A673 (cell line): ENCODE measurements at regions not wholly inside any gene's neighbourhood (a gene's known extent, or its start where the extent isn't known, plus 50 kb on each side); places are given as distances from the start of the nearest gene placed in this dataset.

ENCODE experiments used
- BruUV-seq: library from RNA; stranded (reverse); fragments of 400-500 nt; replicated peaks from 2 replicates; lab custom pipeline; 2021; lab: Mats Ljungman, UMichigan
- CTCF ChIA-PET: fragments of 300-600 bp; sonication (Branson Sonifier 250); formaldehyde crosslinking; loops from one replicate; lab custom pipeline; 2022; ENCODE audit warnings: antibody characterized with exemption; lab: Charles Lee
- POLR2A ChIA-PET: fragments of 300-600 bp; sonication (Branson Sonifier 250); formaldehyde crosslinking; loops from one replicate; lab custom pipeline; 2022; ENCODE audit warnings: antibody characterized with exemption; ENCODE audit not compliant: low non-redundant PET; lab: Charles Lee
- DNase-seq: peaks from one replicate; pipeline ENCODE4 v3.0.0-alpha.2; 2015; ENCODE audit warnings: low spot score
- H3K27ac ChIP-seq: fragments of 200-600 bp; sonication (generic); 2 replicates; pipeline ENCODE4 v1.5.1; 2016; ENCODE audit warnings: mixed run types, low read depth, mild to moderate bottlenecking, mixed read lengths, antibody characterized with exemption, low read length; ENCODE audit not compliant: poor library complexity, severe bottlenecking
- H3K27me3 ChIP-seq: fragments of 200-600 bp; sonication (generic); replicated peaks from 2 replicates; pipeline ENCODE4 v1.6.1; 2017; ENCODE audit warnings: mixed run types, low read depth, mild to moderate bottlenecking, mixed read lengths, antibody characterized with exemption, low read length; ENCODE audit not compliant: insufficient read depth, poor library complexity
- H3K36me3 ChIP-seq: fragments of 200-600 bp; sonication (generic); 2 replicates; pipeline ENCODE4 v1.6.1; 2016; ENCODE audit warnings: mixed run types, mild to moderate bottlenecking, mixed read lengths, antibody characterized with exemption, low read length; ENCODE audit not compliant: insufficient read depth, poor library complexity, severe bottlenecking
- H3K4me1 ChIP-seq: fragments of 200-600 bp; sonication (generic); 2 replicates; pipeline ENCODE4 v1.6.1; 2017; ENCODE audit warnings: mixed run types, mild to moderate bottlenecking, mixed read lengths, antibody characterized with exemption, low read length; ENCODE audit not compliant: insufficient read depth, poor library complexity, severe bottlenecking
- H3K4me3 ChIP-seq: fragments of 200-600 bp; sonication (generic); 2 replicates; pipeline ENCODE4 v1.5.1; 2016; ENCODE audit warnings: low read depth, mixed run types, mild to moderate bottlenecking, mixed read lengths, low read length; ENCODE audit not compliant: poor library complexity, severe bottlenecking
- H3K9me3 ChIP-seq: fragments of 200-600 bp; sonication (generic); 2 replicates; pipeline ENCODE4 v1.6.1; 2016; ENCODE audit warnings: mixed run types, low read depth, mild to moderate bottlenecking, mixed read lengths, antibody characterized with exemption, low read length; ENCODE audit not compliant: poor library complexity, severe bottlenecking
- EZH2 ChIP-seq: fragments of 200-600 bp; sonication (generic); IDR thresholded peaks from 2 replicates; pipeline ENCODE4 v1.6.1; 2017; ENCODE audit warnings: borderline replicate concordance, low read depth, mild to moderate bottlenecking, mixed read lengths, antibody characterized with exemption, low read length; ENCODE audit not compliant: poor library complexity, severe bottlenecking
- intact Hi-C: fragments of 100-400 bp; cut with micrococcal nuclease; formaldehyde crosslinking; loops from one replicate; pipeline ENCODE4 v1.10.0; 2022; ENCODE audit not compliant: unreplicated experiment
- TF ChIP-seq, protein P1 (sequence below): fragments of 300-800, 200-600 bp; sonication (generic); conservative IDR thresholded peaks from 2 replicates; pipeline ENCODE4 v1.5.1; 2017; ENCODE audit warnings: low read depth, mild to moderate bottlenecking, antibody characterized with exemption, low read length, moderate library complexity, mixed read lengths

DNA sequence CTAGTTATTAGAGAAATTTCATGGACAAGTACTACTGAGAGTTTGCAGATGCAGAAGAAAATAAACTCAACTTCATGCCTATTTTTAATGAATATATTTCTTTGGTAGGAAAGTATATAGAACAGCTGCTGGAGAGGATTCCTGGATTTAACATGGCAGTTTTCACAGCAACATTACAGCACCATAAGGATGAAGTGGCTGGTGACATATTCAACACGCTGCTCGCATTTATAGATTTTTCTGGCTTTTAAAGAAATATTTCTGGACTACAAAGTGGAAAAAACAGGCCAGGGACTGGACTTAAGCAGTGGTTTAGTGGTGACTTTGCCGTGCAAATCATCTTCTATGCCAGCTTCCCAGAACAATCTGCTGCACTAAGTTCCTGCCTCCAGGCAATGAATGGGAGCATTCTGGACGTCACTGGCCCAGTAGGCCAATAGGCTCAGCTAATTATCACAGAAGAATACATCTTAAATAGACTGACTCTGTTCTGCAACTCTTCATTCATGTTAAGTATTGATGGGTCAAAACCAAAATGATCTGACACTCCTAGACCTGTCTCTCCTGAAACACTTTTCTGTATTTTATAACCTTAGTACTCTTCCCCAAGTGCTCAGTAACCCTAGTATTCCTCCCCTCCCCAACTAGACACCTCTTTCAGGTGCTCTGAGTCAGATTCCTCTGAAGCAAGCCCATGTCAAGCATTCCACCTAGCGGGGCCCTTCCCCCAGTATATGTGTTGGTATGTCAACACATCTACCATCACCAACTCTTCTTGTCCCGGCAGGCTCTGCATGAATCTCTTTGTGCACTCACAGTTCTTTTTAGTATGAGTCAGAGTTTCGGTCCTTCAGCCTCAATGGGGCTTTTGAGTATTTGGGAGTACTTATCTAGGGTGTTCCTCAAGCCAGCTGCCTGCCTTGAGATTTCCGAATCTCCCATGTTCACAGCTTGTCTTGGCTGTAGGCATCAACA, 625.5 kb downstream of the CHSY3 start:
- H3K36me3 ChIP-seq = no peaks in the 10 kb centered on the region
- no peak overlapping the region for H3K27ac ChIP-seq
- ChIA-PET POLR2A (no interaction called here), CTCF (no interaction called here)
- no peaks in the 10 kb centered on the region for H3K4me1 ChIP-seq
- no peak for TF ChIP-seq EZH2
- TF ChIP-seq, protein P1, sequence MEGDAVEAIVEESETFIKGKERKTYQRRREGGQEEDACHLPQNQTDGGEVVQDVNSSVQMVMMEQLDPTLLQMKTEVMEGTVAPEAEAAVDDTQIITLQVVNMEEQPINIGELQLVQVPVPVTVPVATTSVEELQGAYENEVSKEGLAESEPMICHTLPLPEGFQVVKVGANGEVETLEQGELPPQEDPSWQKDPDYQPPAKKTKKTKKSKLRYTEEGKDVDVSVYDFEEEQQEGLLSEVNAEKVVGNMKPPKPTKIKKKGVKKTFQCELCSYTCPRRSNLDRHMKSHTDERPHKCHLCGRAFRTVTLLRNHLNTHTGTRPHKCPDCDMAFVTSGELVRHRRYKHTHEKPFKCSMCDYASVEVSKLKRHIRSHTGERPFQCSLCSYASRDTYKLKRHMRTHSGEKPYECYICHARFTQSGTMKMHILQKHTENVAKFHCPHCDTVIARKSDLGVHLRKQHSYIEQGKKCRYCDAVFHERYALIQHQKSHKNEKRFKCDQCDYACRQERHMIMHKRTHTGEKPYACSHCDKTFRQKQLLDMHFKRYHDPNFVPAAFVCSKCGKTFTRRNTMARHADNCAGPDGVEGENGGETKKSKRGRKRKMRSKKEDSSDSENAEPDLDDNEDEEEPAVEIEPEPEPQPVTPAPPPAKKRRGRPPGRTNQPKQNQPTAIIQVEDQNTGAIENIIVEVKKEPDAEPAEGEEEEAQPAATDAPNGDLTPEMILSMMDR = no peak
- DNase-seq = no peak
- H3K9me3 ChIP-seq = no peaks in the 10 kb centered on the region
- intact Hi-C loops = no loop called here
- H3K27me3 ChIP-seq = no peaks in the 10 kb centered on the region
- BruUV-seq = no TSS peak
- no peak overlapping the region for H3K4me3 ChIP-seq

DNA sequence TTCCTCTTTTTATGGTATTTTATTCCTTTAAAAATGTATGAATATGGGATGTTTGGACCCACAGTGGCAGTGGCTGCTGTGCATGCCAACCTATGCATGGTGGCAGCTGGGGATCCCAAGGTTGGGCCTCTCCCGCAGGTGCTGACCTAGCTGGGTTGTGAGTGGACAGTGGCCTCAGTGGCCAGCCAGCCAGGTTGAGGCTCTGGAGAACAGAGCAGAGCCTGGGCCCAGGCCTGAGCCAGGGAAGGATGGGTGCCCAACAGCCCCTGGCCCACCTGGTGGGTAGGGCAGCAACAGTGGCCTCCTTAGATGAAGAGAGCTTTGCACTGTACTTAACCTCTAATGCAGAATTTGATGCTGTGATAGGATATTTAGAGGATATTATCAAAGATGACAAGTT, 624.8 kb downstream of the CHSY3 start:
- H3K4me1 ChIP-seq = no peaks in the 10 kb centered on the region
- POLR2A ChIA-PET = no interaction called here
- no peaks in the 10 kb centered on the region for H3K36me3 ChIP-seq
- intact Hi-C loops = no loop called here
- H3K27ac ChIP-seq = no peak overlapping the region
- CTCF ChIA-PET = no interaction called here
- BruUV-seq = no TSS peak
- no peak overlapping the region for H3K4me3 ChIP-seq
- no peaks in the 10 kb centered on the region for H3K9me3 ChIP-seq
- no peak for DNase-seq
- TF ChIP-seq, protein P1 = no peak
- TF ChIP-seq EZH2 = no peak
- no peaks in the 10 kb centered on the region for H3K27me3 ChIP-seq

DNA sequence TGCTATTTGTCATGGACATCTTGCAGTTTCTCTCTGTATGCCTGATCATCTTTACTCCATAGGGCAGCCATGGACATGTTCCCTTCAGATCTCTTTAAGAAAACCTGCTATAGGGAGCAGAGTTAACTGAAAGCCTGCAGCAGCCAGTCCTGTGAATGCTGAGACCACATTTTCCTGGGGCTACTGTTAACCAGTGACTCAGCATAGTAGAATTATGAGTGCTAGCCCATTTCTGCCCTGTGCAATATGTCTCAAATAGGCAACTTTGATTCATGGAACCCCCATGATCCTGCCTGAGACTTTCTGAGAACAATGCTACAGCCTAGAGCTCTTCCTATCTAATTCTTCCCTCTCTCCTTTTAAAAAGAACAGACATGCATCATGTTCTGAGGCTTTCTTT, 624.2 kb downstream of the CHSY3 start:
- ChIA-PET CTCF (no interaction called here), POLR2A (no interaction called here)
- no peaks in the 10 kb centered on the region for H3K4me1 ChIP-seq
- no peak overlapping the region for H3K27ac ChIP-seq
- intact Hi-C loops = no loop called here
- H3K27me3 ChIP-seq = no peaks in the 10 kb centered on the region
- no TSS peak for BruUV-seq
- DNase-seq = no peak
- TF ChIP-seq EZH2 = no peak
- TF ChIP-seq, protein P1 = no peak
- H3K9me3 ChIP-seq = no peaks in the 10 kb centered on the region
- no peak overlapping the region for H3K4me3 ChIP-seq
- no peaks in the 10 kb centered on the region for H3K36me3 ChIP-seq
